ENCODE measurements at regions not wholly inside any gene's neighbourhood (a gene's known extent, or its start where the extent isn't known, plus 50 kb on each side); places are given as distances from the start of the nearest gene placed in this dataset.
A peak's percentile ranks its signal among the peaks of the same experiment; 100 is the strongest.

- H3K27me3 Mint-ChIP-seq, result no peaks in the 10 kb centered on the region
- no peak for DNase-seq
- peaks cover 7 to 8% of the 10 kb centered on the region in 2 donors for H3K4me1 Mint-ChIP-seq (ENCODE audit: low read depth in 2 of 2)
- peak overlapping the region; percentile 59 to 82 for H3K27ac Mint-ChIP-seq
- peaks cover 3% of the 10 kb centered on the region for H3K36me3 Mint-ChIP-seq (ENCODE audit: insufficient read depth)
- no peak for ATAC-seq (replicated peaks)
- no peak overlapping the region for H3K4me3 Mint-ChIP-seq
- no peaks in the 10 kb centered on the region for H3K9me3 Mint-ChIP-seq
Measured at GRCh38 chr2:62293490-62294271, 97.8 kb downstream of the B3GNT2 start.

GRCh38 chr2:62293151-62293489, 97.2 kb downstream of the B3GNT2 start:
- ATAC-seq (replicated peaks) (no peak), DNase-seq (no peak)
- Mint-ChIP-seq H3K27me3 (no peaks in the 10 kb centered on the region), H3K9me3 (no peaks in the 10 kb centered on the region), H3K4me1 (ENCODE audit: low read depth in 2 of 2) (peaks cover 3 to 8% of the 10 kb centered on the region in 2 donors), H3K27ac (peak overlapping the region; percentile 59 to 82), H3K4me3 (no peak overlapping the region), H3K36me3 (ENCODE audit: insufficient read depth) (peaks cover 3% of the 10 kb centered on the region)

GRCh38 chr2:62292190-62292589, 96.3 kb downstream of the B3GNT2 start:
- Mint-ChIP-seq H3K27me3 (no peaks in the 10 kb centered on the region), H3K4me3 (no peak overlapping the region), H3K9me3 (no peaks in the 10 kb centered on the region), H3K4me1 (ENCODE audit: low read depth in 2 of 2) (peaks cover 9 to 17% of the 10 kb centered on the region in 2 donors), H3K36me3 (ENCODE audit: insufficient read depth) (peaks cover 5% of the 10 kb centered on the region), H3K27ac (peak overlapping the region in 1 of 2 donors; percentile 59)
- no peak for DNase-seq
- no peak for ATAC-seq (replicated peaks)

- Mint-ChIP-seq H3K9me3 (no peaks in the 10 kb centered on the region), H3K27ac (peak overlapping the region in 1 of 2 donors; percentile 26), H3K36me3 (ENCODE audit: insufficient read depth) (peaks cover 5% of the 10 kb centered on the region), H3K4me3 (no peak overlapping the region), H3K27me3 (no peaks in the 10 kb centered on the region), H3K4me1 (ENCODE audit: low read depth in 2 of 2) (peaks cover 10 to 17% of the 10 kb centered on the region in 2 donors)
- ATAC-seq (replicated peaks) (no peak), DNase-seq (no peak)
Measured at GRCh38 chr2:62291517-62292137, 95.7 kb downstream of the B3GNT2 start.

- Mint-ChIP-seq H3K36me3 (ENCODE audit: insufficient read depth) (peaks cover 5% of the 10 kb centered on the region), H3K27ac (peak overlapping the region in 1 of 2 donors; percentile 26), H3K27me3 (no peaks in the 10 kb centered on the region), H3K4me3 (no peak overlapping the region), H3K4me1 (ENCODE audit: low read depth in 2 of 2) (peaks cover 10 to 15% of the 10 kb centered on the region in 2 donors), H3K9me3 (no peaks in the 10 kb centered on the region)
- ATAC-seq (replicated peaks) (no peak), DNase-seq (no peak)
Measured at GRCh38 chr2:62291052-62291451, 95.1 kb downstream of the B3GNT2 start.

GRCh38 chr2:62287899-62288880, 92.3 kb downstream of the B3GNT2 start:
- Mint-ChIP-seq H3K9me3 (no peaks in the 10 kb centered on the region), H3K27ac (peak overlapping the region; percentile 1 to 72)
- DNase-seq, result peak; percentile 61 to 72 (median 68)

GRCh38 chr2:62287282-62287681, 91.4 kb downstream of the B3GNT2 start:
- DNase-seq, result no peak
- H3K27ac Mint-ChIP-seq, result peak overlapping the region; percentile 67 to 72
- ATAC-seq (replicated peaks), result no peak
- no peak overlapping the region for H3K4me3 Mint-ChIP-seq
- peaks cover 10 to 13% of the 10 kb centered on the region in 2 donors for H3K4me1 Mint-ChIP-seq (ENCODE audit: low read depth in 2 of 2)
- H3K27me3 Mint-ChIP-seq, result no peaks in the 10 kb centered on the region
- H3K36me3 Mint-ChIP-seq (ENCODE audit: insufficient read depth), result peaks cover 5% of the 10 kb centered on the region
- H3K9me3 Mint-ChIP-seq, result no peaks in the 10 kb centered on the region

More at GRCh38 chr2:62287899-62288880, 92.3 kb downstream of the B3GNT2 start:
- H3K4me3 Mint-ChIP-seq, result peak overlapping the region in 1 of 2 donors; percentile 10
- peak; percentile 94 for ATAC-seq (replicated peaks)
- H3K4me1 Mint-ChIP-seq (ENCODE audit: low read depth in 2 of 2), result peaks cover 10 to 13% of the 10 kb centered on the region in 2 donors
- no peaks in the 10 kb centered on the region for H3K27me3 Mint-ChIP-seq
- H3K36me3 Mint-ChIP-seq (ENCODE audit: insufficient read depth), result peaks cover 5% of the 10 kb centered on the region

GRCh38 chr2:62286089-62286785, 90.3 kb downstream of the B3GNT2 start:
- Mint-ChIP-seq H3K27ac (no peak overlapping the region), H3K27me3 (no peaks in the 10 kb centered on the region), H3K4me3 (no peak overlapping the region), H3K9me3 (no peaks in the 10 kb centered on the region), H3K36me3 (ENCODE audit: insufficient read depth) (peaks cover 5% of the 10 kb centered on the region), H3K4me1 (ENCODE audit: low read depth in 2 of 2) (peaks cover 10 to 13% of the 10 kb centered on the region in 2 donors)
- DNase-seq, result no peak
- ATAC-seq (replicated peaks), result no peak

GRCh38 chr2:62284980-62285379, 89.1 kb downstream of the B3GNT2 start:
- Mint-ChIP-seq H3K9me3 (no peaks in the 10 kb centered on the region), H3K36me3 (ENCODE audit: insufficient read depth) (peaks cover 5% of the 10 kb centered on the region), H3K27ac (no peak overlapping the region), H3K4me3 (no peak overlapping the region), H3K27me3 (no peaks in the 10 kb centered on the region), H3K4me1 (ENCODE audit: low read depth in 2 of 2) (peaks cover 10 to 13% of the 10 kb centered on the region in 2 donors)
- ATAC-seq (replicated peaks) (no peak), DNase-seq (no peak)

GRCh38 chr2:62284471-62284870, 88.6 kb downstream of the B3GNT2 start:
- peaks cover 2% of the 10 kb centered on the region for H3K36me3 Mint-ChIP-seq (ENCODE audit: insufficient read depth)
- no peaks in the 10 kb centered on the region for H3K9me3 Mint-ChIP-seq
- H3K4me3 Mint-ChIP-seq, result no peak overlapping the region
- ATAC-seq (replicated peaks), result no peak
- no peak for DNase-seq
- no peak overlapping the region for H3K27ac Mint-ChIP-seq
- no peaks in the 10 kb centered on the region for H3K27me3 Mint-ChIP-seq
- peaks cover 10 to 13% of the 10 kb centered on the region in 2 donors for H3K4me1 Mint-ChIP-seq (ENCODE audit: low read depth in 2 of 2)

- Mint-ChIP-seq H3K27ac (no peak overlapping the region), H3K36me3 (ENCODE audit: insufficient read depth) (peaks cover 2% of the 10 kb centered on the region), H3K9me3 (peaks cover 0 to 3% of the 10 kb centered on the region in 2 donors), H3K27me3 (no peaks in the 10 kb centered on the region), H3K4me3 (no peak overlapping the region), H3K4me1 (ENCODE audit: low read depth in 2 of 2) (peaks cover 8 to 10% of the 10 kb centered on the region in 2 donors)
- DNase-seq (no peak), ATAC-seq (replicated peaks) (no peak)
Measured at GRCh38 chr2:62283147-62283546, 87.2 kb downstream of the B3GNT2 start.

GRCh38 chr2:62281663-62282062, 85.7 kb downstream of the B3GNT2 start:
- no peak overlapping the region for H3K4me3 Mint-ChIP-seq
- H3K4me1 Mint-ChIP-seq (ENCODE audit: low read depth in 2 of 2), result no peaks in the 10 kb centered on the region
- no peak overlapping the region for H3K27ac Mint-ChIP-seq
- no peaks in the 10 kb centered on the region for H3K27me3 Mint-ChIP-seq
- DNase-seq (no peak), ATAC-seq (replicated peaks) (no peak)
- H3K9me3 Mint-ChIP-seq, result peaks cover 6 to 9% of the 10 kb centered on the region in 2 donors
- no peaks in the 10 kb centered on the region for H3K36me3 Mint-ChIP-seq (ENCODE audit: insufficient read depth)

GRCh38 chr2:62277688-62278087, 81.8 kb downstream of the B3GNT2 start:
- Mint-ChIP-seq H3K4me3 (no peak overlapping the region), H3K4me1 (ENCODE audit: low read depth in 2 of 2) (no peaks in the 10 kb centered on the region), H3K27me3 (no peaks in the 10 kb centered on the region), H3K9me3 (peaks cover 6 to 9% of the 10 kb centered on the region in 2 donors), H3K27ac (no peak overlapping the region), H3K36me3 (ENCODE audit: insufficient read depth) (no peaks in the 10 kb centered on the region)
- DNase-seq, result no peak
- no peak for ATAC-seq (replicated peaks)

Measured in effector memory CD8-positive, alpha-beta T cell (primary cell).